ENCODE measurements at regions not wholly inside any gene's neighbourhood (a gene's known extent, or its start where the extent isn't known, plus 50 kb on each side); places are given as distances from the start of the nearest gene placed in this dataset.

- DNase-seq (ENCODE audit: low spot score): no peak
- no peak for ATAC-seq (ENCODE audit: low FRiP score)
- no peak for TF ChIP-seq CTCF (IDR thresholded peaks at IDR 0.05)
These were observed 117.4 kb downstream of the DMRTA2 start for GRCh38 chr1:50305808-50306207.

- DNase-seq (ENCODE audit: low spot score): no peak
- no peak for ATAC-seq (ENCODE audit: low FRiP score)
- no peak for TF ChIP-seq CTCF (IDR thresholded peaks at IDR 0.05)
These were observed 122.9 kb downstream of the DMRTA2 start for GRCh38 chr1:50300297-50300696.

GRCh38 chr1:50295566-50295965 lies 127.7 kb downstream of the DMRTA2 start:
- no peak for TF ChIP-seq CTCF (IDR thresholded peaks at IDR 0.05)
- ATAC-seq (ENCODE audit: low FRiP score) (no peak), DNase-seq (ENCODE audit: low spot score) (no peak)

- no peak for DNase-seq (ENCODE audit: low spot score)
- no peak for TF ChIP-seq CTCF (IDR thresholded peaks at IDR 0.05)
These were observed 131.0 kb downstream of the DMRTA2 start for GRCh38 chr1:50292276-50292675.

GRCh38 chr1:50289495-50289894 lies 133.7 kb downstream of the DMRTA2 start:
- no peak for DNase-seq (ENCODE audit: low spot score)
- no peak for ATAC-seq (ENCODE audit: low FRiP score)
- TF ChIP-seq CTCF (IDR thresholded peaks at IDR 0.05): no peak

More at GRCh38 chr1:50292276-50292675, 131.0 kb downstream of the DMRTA2 start:
- ATAC-seq (ENCODE audit: low FRiP score): no peak

GRCh38 chr1:50285994-50286393 lies 137.2 kb downstream of the DMRTA2 start:
- no peak for DNase-seq (ENCODE audit: low spot score)
- ATAC-seq (ENCODE audit: low FRiP score): no peak
- TF ChIP-seq CTCF (IDR thresholded peaks at IDR 0.05): no peak

- no peak for DNase-seq (ENCODE audit: low spot score)
- TF ChIP-seq CTCF (IDR thresholded peaks at IDR 0.05): no peak
- no peak for ATAC-seq (ENCODE audit: low FRiP score)
These were observed 143.5 kb downstream of the DMRTA2 start for GRCh38 chr1:50279622-50280330.

Measured in omental fat pad (tissue), 3 donors.